Ammon's horn (tissue), 1 donor: ENCODE measurements at regions not wholly inside any gene's neighbourhood (a gene's known extent, or its start where the extent isn't known, plus 50 kb on each side); places are given as distances from the start of the nearest gene placed in this dataset.

Source experiments
- DNase-seq: peaks from one replicate; pipeline ENCODE4 v3.0.0-alpha.2; 2016; ENCODE audit warnings: low spot score

DNA sequence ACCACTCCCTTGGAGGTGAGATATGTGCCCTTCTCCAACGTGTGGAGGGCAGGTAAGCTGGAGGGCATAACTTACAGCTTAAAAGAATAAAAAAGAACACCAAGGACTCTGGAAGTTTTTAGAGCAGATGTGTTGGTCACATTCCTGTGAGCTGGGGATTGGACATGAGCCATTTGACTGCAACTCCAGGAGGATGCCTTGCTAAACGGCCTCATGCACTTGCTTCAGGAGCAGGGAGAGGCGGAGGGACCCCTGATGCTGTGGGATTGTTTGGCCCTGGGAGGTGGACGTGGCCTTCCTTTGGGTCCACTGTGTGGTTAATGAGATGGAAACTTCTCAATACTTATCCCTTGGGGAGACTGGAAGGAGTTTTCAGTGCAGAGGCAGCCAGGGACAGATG lies 185.6 kb downstream of the RHOU start:
- no peak for DNase-seq

- peak; percentile 53 for DNase-seq
Observed at GRCh38 chr1:228921481-228921880, 186.2 kb downstream of the RHOU start.

GRCh38 chr1:228922722-228923376 lies 187.6 kb downstream of the RHOU start:
- DNase-seq = no peak

DNA sequence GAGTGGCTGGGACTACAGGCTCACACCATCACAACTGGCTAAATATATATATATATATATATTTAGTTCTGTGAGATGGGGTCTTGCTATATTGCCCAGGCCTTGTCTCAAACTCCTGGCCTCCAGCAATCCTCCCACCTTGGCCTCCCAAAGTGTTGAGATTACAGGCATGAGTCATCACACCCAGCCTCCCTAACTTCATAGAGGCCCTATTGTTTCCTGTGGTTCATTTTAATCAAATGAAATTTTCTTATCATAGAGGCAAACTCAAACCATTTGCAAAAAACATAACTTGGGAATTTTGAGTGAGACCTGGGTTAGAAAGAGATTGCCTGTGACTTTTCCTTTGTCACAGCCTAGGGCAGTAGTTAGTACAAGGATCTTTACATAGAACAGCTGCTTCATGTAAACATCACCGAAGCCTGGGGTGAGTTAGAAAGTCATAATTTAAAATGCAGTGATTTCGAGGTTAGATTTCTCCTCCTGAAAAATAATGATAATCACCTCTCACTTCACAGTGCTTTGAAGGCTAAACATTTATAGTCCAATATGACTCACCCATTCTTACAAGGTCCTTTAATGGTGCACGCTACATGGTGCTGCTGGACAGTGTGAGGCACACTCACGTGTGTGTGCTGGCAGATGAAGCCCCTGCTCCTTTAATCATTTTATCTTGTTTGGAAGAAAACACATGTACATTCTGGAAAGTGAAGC lies 188.9 kb downstream of the RHOU start:
- no peak for DNase-seq

DNA sequence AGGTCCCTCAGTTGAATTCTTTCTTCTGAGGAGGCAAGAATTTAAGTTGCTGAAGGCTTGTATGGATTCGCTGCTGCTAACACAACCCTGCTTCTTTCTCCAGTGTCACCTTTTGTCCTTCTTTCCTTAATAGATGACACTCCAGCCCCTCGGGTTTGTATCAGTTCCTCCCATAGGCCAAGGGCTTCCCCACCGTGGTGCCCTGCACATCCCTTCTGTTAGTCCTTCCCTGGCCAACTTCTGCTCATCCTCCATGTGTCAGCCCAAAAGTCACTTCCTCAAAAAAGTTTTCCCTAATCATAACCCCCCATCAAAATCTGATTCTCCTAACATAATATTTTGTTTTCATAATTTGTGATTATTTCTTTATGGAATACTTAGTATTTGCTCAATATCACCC lies 190.4 kb downstream of the RHOU start:
- no peak for DNase-seq

- no peak for DNase-seq
Observed at GRCh38 chr1:228927421-228927820, 192.1 kb downstream of the RHOU start.

- DNase-seq = no peak
Observed at GRCh38 chr1:228927946-228928898, 192.9 kb downstream of the RHOU start.

DNA sequence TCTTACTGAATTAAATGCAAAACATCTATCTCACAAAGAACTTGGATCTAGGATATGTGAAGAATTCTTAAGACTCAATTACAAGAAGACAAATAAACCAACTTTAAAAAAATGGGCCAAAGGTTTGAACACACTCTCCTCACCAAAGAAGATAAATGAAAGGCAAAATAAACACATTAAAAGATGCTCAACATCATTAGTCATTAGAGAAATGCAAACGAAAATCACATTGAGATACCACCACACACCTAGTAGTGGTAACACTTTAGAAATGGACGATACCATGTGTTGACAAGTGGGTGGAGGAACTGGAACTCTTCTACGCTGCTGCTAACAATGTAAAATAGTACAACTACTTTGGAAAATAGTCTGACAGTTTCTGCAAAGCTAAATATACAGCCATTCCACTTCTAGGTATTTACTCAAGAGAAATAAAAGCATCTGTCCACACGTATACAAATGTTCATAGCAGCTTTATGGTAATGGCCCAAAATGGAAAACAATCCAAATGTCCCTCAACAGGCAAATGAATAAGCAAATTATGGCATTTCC lies 194.3 kb downstream of the RHOU start:
- DNase-seq = no peak

DNA sequence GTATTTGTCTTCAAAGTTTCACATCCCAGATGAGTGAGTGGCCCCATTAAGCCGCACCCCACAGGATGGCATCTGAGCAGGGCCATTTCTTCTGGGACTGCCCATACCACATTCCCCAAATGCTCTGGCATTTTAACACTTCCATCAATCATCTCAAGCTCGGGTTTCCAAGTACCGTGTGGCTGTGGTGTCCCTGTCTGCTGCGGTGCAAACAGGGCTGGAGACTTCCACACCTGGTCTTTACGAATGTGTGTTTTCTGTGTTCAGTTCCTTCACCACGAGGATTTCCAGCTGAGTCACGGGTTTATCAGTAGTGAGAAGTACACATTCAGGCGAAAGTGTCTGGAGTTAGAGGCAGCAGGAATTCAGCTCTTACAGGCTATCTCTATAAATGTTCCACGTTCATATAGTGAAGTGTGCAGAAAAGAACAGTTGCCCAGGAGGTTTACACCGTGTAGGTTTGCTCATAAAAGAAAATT lies 195.2 kb downstream of the RHOU start:
- DNase-seq = no peak

GRCh38 chr1:228933753-228934152 lies 198.5 kb downstream of the RHOU start:
- DNase-seq = no peak

- no peak for DNase-seq
Observed at GRCh38 chr1:228935198-228935663, 200.0 kb downstream of the RHOU start.

GRCh38 chr1:228935855-228936727 lies 200.8 kb downstream of the RHOU start:
- peak; percentile 28 for DNase-seq

- no peak for DNase-seq
Observed at GRCh38 chr1:228936881-228937280, 201.6 kb downstream of the RHOU start.

DNA sequence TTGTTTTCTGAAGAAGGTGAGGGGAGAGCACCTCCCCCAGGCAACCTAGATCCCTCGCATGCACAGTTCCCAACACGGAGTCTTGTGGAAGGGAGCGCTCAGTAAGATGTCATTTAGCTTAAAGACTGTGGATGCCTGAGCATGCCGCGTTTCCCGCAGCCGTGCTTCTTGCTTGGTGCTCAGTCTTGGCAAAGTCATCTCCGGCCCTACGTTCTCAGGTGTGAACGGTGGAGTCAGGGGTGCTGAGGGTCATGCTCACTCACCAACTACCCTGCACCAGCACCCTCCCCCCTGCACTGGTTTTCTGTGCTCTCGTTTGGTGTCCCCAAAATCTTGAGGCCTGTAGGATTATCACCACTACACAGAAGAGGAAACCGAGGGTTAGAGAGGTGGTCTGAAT lies 202.1 kb downstream of the RHOU start:
- no peak for DNase-seq

- peak; percentile 54 for DNase-seq
Observed at GRCh38 chr1:228937851-228938536, 202.7 kb downstream of the RHOU start.

DNA sequence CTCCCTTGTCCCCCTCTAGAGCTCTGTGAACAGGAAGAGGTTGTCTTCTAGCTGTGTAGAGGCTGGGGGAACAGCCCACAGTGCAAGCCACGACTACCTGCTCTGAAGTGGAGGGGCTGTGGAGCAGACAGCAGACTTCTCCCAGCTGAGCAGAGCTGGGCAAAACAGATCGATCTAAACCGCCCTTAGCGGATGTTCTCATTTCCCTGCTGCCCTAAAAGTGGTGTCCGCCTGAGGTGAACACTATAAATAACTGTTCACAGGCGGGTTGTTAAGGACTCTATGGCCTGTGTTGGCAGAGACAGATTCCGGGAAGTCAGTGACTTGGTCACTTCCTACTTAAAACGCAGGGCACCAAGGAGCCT lies 203.2 kb downstream of the RHOU start:
- DNase-seq = peak; percentile 31

- DNase-seq = no peak
Observed at GRCh38 chr1:228939001-228939691, 203.9 kb downstream of the RHOU start.

- no peak for DNase-seq
Observed at GRCh38 chr1:228939881-228940392, 204.7 kb downstream of the RHOU start.

DNA sequence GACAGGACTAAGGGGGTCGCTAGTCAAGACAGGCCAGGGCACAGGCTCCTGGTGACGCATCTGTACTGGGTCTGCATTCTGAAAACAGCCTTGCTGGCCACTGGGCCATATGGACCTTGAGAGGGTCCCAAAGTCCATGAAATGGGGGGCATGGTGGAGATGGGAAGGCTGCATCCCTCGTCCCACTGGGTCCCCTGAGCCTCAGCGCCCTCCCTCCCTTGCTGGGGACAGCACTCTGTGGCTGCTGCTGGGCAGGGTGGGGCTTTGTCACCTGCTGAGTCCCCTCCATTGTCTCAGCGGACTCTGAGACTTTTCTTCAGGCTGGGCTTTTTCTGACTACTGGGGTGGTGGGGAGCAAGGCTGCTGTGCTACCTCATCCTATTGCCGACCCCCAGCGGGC lies 205.2 kb downstream of the RHOU start:
- no peak for DNase-seq

DNA sequence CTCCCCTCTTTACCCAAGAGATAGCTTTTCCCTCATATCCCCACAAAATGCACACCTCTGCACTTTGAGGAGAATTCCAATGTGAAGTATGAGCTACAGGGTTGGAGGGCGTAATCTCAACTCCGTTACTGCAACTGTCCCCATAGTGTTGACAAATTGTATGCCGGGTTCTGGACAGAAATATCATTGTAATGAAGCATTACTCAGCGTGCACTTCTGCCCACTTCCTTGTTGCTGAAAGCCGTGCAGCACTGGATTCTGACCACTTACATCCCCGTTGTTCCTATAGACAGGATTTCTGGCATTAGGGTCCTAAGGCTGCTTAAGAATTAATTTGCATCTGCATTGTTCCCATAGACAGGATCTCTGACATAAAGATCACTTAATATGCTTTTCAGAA lies 205.6 kb downstream of the RHOU start:
- DNase-seq = no peak
